H1 (cell line): ENCODE measurements at regions not wholly inside any gene's neighbourhood (a gene's known extent, or its start where the extent isn't known, plus 50 kb on each side); places are given as distances from the start of the nearest gene placed in this dataset.
A peak's percentile ranks its signal among the peaks of the same experiment; 100 is the strongest.

Experiments
- CHD1 ChIP-seq: IDR thresholded peaks from 2 replicates; pipeline ENCODE4 v1.6.1; 2012; ENCODE audit warnings: low read depth, low read length, improper control_type of control experiment
- CHD2 ChIP-seq: IDR thresholded peaks from 2 replicates; pipeline ENCODE4 v1.6.1; 2012; ENCODE audit warnings: low read length, improper control_type of control experiment
- EZH2 ChIP-seq: fragments of 200-600 bp; sonication (generic); IDR thresholded peaks from 2 replicates; pipeline ENCODE4 v1.7.1; 2012; ENCODE audit warnings: low read depth, mild to moderate bottlenecking, moderate library complexity, low read length, inconsistent platforms; ENCODE audit not compliant: severe bottlenecking
- HDAC2 ChIP-seq, 2 experiments: fragments of 300-600 bp in 1 of 2; sonication (generic) in 1 of 2; IDR thresholded peaks; 2 replicates each; pipeline ENCODE4 v1.6.1; 2011 to 2012; ENCODE audit warnings: low read depth in 2 of 2, low read length in 2 of 2, mild to moderate bottlenecking in 2 of 2, moderate library complexity in 2 of 2, borderline replicate concordance in 1 of 2, inconsistent platforms in 1 of 2
- JUND ChIP-seq: IDR thresholded peaks from 2 replicates; pipeline ENCODE4 v1.6.1; 2011; ENCODE audit warnings: mild to moderate bottlenecking, improper control_type of control experiment, low read length
- MAFK ChIP-seq: IDR thresholded peaks from 2 replicates; pipeline ENCODE4 v1.6.1; 2012; ENCODE audit warnings: low read depth, mild to moderate bottlenecking, improper control_type of control experiment, low read length
- POLR2A ChIP-seq, 2 experiments: IDR thresholded peaks; 1 replicate in 1 of 2; 2 replicates in 1 of 2; pipeline ENCODE4 v1.6.1; 2011; ENCODE audit warnings: low read depth in 2 of 2, low read length in 2 of 2, mild to moderate bottlenecking in 2 of 2; ENCODE audit errors: control extremely low read depth in 1 of 2
- POLR2AphosphoS5 ChIP-seq: IDR thresholded peaks from 2 replicates; pipeline ENCODE4 v1.6.1; 2011; ENCODE audit warnings: low read depth, low read length
- RAD21 ChIP-seq, 2 experiments: IDR thresholded peaks in 1 of 2; conservative IDR thresholded peaks in 1 of 2; 2 replicates each; pipeline ENCODE4 v1.6.1; 2011; ENCODE audit warnings: low read depth in 2 of 2, low read length in 2 of 2, improper control_type of control experiment in 1 of 2, inconsistent platforms in 1 of 2, mild to moderate bottlenecking in 1 of 2, moderate library complexity in 1 of 2
- RFX5 ChIP-seq: IDR thresholded peaks from 2 replicates; pipeline ENCODE4 v1.6.1; 2011; ENCODE audit warnings: low read depth, low read length, improper control_type of control experiment, borderline replicate concordance
- TAF7 ChIP-seq: optimal IDR thresholded peaks from 2 replicates; pipeline ENCODE3; 2011; ENCODE audit warnings: low read depth, mild to moderate bottlenecking, inconsistent platforms, low read length, moderate library complexity, borderline replicate concordance
- TCF12 ChIP-seq: IDR thresholded peaks from 2 replicates; pipeline ENCODE4 v1.6.1; 2011; ENCODE audit warnings: low read depth, mild to moderate bottlenecking, low read length
- TF ChIP-seq, protein P1 (sequence below), 3 experiments: IDR thresholded peaks; 1 replicate in 2 of 3; 2 replicates in 1 of 3; pipeline versions ENCODE4 v1.5.1 to v1.6.1; 2011; ENCODE audit warnings: low read length in 3 of 3, mild to moderate bottlenecking in 3 of 3, inconsistent platforms in 2 of 3, low read depth in 1 of 3, moderate library complexity in 1 of 3; ENCODE audit not compliant: insufficient read depth in 1 of 3; ENCODE audit errors: control extremely low read depth in 1 of 3
- TF ChIP-seq, protein P2 (sequence below): IDR thresholded peaks from 2 replicates; pipeline ENCODE4 v1.6.1; 2012; ENCODE audit warnings: low read length, inconsistent platforms

- TF ChIP-seq RFX5 (no peak), TCF12 (no peak), MAFK (no peak), TAF7 (peak; percentile 55), JUND (no peak), POLR2AphosphoS5 (no peak), EZH2 (no peak), POLR2A (IDR thresholded peaks at IDR 0.05; ENCODE audit: control extremely low read depth in 1 of 2, low read depth in 2 of 2, low read length in 2 of 2) (no peak), CHD1 (no peak), HDAC2 (IDR thresholded peaks at IDR 0.05; ENCODE audit: borderline replicate concordance in 1 of 2, low read depth in 2 of 2, low read length in 2 of 2) (peak; percentile 35 to 92; a peak in 3 of 4 replicates), CHD2 (no peak), RAD21 (IDR thresholded peaks at IDR 0.05 in 1 of 2, conservative IDR thresholded peaks at IDR 0.05 in 1 of 2; ENCODE audit: low read depth in 2 of 2, low read length in 2 of 2) (no peak)
- TF ChIP-seq, protein P1, sequence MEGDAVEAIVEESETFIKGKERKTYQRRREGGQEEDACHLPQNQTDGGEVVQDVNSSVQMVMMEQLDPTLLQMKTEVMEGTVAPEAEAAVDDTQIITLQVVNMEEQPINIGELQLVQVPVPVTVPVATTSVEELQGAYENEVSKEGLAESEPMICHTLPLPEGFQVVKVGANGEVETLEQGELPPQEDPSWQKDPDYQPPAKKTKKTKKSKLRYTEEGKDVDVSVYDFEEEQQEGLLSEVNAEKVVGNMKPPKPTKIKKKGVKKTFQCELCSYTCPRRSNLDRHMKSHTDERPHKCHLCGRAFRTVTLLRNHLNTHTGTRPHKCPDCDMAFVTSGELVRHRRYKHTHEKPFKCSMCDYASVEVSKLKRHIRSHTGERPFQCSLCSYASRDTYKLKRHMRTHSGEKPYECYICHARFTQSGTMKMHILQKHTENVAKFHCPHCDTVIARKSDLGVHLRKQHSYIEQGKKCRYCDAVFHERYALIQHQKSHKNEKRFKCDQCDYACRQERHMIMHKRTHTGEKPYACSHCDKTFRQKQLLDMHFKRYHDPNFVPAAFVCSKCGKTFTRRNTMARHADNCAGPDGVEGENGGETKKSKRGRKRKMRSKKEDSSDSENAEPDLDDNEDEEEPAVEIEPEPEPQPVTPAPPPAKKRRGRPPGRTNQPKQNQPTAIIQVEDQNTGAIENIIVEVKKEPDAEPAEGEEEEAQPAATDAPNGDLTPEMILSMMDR (IDR thresholded peaks at IDR 0.05; ENCODE audit: control extremely low read depth in 1 of 3, insufficient read depth in 1 of 3, low read depth in 1 of 3, low read length in 3 of 3), result no peak
- TF ChIP-seq, protein P2, sequence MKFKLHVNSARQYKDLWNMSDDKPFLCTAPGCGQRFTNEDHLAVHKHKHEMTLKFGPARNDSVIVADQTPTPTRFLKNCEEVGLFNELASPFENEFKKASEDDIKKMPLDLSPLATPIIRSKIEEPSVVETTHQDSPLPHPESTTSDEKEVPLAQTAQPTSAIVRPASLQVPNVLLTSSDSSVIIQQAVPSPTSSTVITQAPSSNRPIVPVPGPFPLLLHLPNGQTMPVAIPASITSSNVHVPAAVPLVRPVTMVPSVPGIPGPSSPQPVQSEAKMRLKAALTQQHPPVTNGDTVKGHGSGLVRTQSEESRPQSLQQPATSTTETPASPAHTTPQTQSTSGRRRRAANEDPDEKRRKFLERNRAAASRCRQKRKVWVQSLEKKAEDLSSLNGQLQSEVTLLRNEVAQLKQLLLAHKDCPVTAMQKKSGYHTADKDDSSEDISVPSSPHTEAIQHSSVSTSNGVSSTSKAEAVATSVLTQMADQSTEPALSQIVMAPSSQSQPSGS, result no peak
Measured at GRCh38 chr2:150735894-150736498, 248.5 kb upstream of the RND3 start.
